SJSA1 (cell line): ENCODE measurements at regions not wholly inside any gene's neighbourhood (a gene's known extent, or its start where the extent isn't known, plus 50 kb on each side); places are given as distances from the start of the nearest gene placed in this dataset.
"Not testable (repeated sequence)": the region's sequence is repeated elsewhere in the genome, so short reads cannot be mapped to it uniquely, and the experiment has no call there.

ENCODE experiments used
- DNase-seq, 2 experiments: peaks; one replicate each; pipeline ENCODE4 v3.0.0-alpha.2; 2015 to 2020; ENCODE audit warnings: low spot score in 2 of 2, low read depth in 1 of 2
- H3K27ac ChIP-seq: fragments of 250-450 bp; sonication (Bioruptor Pico); 2 replicates; pipeline ENCODE4 v1.5.1; 2020; ENCODE audit warnings: mild to moderate bottlenecking, moderate library complexity
- H3K27me3 ChIP-seq: fragments of 250-450 bp; sonication (Bioruptor Pico); replicated peaks from 2 replicates; pipeline ENCODE4 v1.5.1; 2020; ENCODE audit warnings: mild to moderate bottlenecking, moderate library complexity
- H3K36me3 ChIP-seq: fragments of 250-450 bp; sonication (Bioruptor Pico); 2 replicates; pipeline ENCODE4 v1.5.1; 2020; ENCODE audit warnings: mild to moderate bottlenecking
- H3K4me1 ChIP-seq: fragments of 250-450 bp; sonication (Bioruptor Pico); replicated peaks from 2 replicates; pipeline ENCODE4 v1.6.1; 2021; ENCODE audit warnings: mild to moderate bottlenecking
- H3K4me3 ChIP-seq: fragments of 250-450 bp; sonication (Bioruptor Pico); 2 replicates; pipeline ENCODE4 v1.5.1; 2020; ENCODE audit warnings: mild to moderate bottlenecking
- H3K9me3 ChIP-seq: fragments of 250-450 bp; sonication (Bioruptor Pico); replicated peaks from 2 replicates; pipeline ENCODE4 v1.5.1; 2020; ENCODE audit warnings: mild to moderate bottlenecking

DNA sequence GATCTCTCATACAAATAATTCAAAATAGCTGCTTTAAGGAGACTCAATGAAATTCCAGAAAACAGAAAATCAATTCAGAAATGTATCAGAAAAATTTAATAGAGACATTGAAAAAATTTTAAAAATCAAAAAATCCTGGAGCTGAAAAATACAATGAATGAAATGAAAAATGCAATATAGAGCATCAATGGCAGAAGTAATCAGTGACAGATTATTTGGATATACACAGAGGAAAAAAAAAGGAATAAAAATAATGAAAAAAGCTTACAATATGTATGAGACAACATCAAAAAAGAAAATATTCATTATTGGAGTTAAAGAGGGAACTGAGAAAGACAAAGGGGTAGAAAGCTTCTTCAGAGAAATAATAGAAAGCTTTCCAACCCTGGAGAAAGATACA is 122.9 kb upstream of the KLF14 start:
- peaks cover 50% of the 10 kb centered on the region for H3K36me3 ChIP-seq
- DNase-seq = no peak
- H3K4me3 ChIP-seq = no peak overlapping the region
- H3K4me1 ChIP-seq = peaks cover 20% of the 10 kb centered on the region
- no peak overlapping the region for H3K27ac ChIP-seq
- no peaks in the 10 kb centered on the region for H3K9me3 ChIP-seq
- H3K27me3 ChIP-seq = no peaks in the 10 kb centered on the region

DNA sequence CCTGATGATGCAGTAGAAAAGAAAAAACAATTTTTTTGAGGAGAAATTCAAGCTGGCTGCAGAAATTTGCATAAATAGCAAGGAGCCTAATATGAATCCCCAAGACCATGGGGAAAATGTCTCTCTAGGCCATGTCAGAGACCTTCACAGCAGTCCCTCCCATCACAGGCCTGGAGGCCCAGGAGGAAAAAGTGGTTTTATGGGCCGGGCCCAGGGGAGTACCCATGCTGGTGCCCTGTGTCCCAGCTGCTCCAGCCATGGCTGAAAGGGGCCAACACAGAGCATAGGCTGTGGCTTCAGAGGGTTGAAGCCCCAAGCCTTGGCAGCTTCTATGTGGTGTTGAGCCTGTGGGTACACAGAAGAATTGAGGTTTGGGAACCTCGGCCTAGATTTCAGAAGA is 126.8 kb upstream of the KLF14 start:
- not testable (repeated sequence) for H3K27me3 ChIP-seq, H3K4me1 ChIP-seq, H3K4me3 ChIP-seq, H3K9me3 ChIP-seq, DNase-seq, H3K27ac ChIP-seq
- peaks cover 58% of the 10 kb centered on the region for H3K36me3 ChIP-seq

DNA sequence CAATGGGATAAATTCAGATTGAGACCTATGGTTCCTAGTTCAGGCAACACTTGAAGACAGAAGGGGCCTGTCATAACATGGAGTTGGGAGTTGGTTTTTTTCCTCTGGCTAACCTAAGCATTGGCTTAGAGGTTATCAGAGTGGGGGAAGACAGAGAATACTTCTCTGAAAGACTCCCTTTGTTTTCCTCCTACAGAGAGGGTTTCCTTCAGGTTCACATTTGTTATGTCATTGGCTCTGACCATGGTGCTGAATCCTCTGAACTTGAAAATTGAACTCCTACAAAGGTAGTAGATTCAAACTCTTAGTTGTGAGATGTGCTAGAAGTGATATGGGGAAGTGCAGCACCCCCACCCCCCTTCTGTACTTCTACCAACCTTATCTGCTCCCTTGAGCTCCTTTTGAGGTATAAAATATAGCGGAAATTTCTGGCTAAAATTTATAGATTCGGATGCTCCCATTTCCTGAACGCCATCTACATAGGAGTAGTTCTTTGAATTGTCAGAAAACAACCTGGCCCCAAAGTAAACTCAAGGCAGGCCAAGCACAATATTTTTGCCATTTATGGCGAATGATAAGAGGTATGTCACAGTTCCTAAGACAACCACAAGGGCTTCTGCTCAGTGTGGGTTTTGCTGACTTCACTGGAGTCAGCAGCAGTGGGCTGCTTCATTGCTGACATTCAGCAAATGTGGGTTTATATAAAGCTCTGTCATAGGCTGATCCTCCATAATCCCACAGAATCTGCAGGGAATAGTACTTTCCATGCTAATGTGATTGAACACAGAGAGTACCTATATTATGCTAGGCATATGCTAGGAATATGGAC is 131.6 kb upstream of the KLF14 start:
- Histone ChIP-seq H3K27me3 (no peaks in the 10 kb centered on the region), H3K27ac (no peak overlapping the region), H3K4me1 (no peaks in the 10 kb centered on the region), H3K36me3 (peaks cover 64% of the 10 kb centered on the region), H3K4me3 (no peak overlapping the region), H3K9me3 (no peaks in the 10 kb centered on the region; the same call in 1 of the 2 replicates)
- DNase-seq = no peak

DNA sequence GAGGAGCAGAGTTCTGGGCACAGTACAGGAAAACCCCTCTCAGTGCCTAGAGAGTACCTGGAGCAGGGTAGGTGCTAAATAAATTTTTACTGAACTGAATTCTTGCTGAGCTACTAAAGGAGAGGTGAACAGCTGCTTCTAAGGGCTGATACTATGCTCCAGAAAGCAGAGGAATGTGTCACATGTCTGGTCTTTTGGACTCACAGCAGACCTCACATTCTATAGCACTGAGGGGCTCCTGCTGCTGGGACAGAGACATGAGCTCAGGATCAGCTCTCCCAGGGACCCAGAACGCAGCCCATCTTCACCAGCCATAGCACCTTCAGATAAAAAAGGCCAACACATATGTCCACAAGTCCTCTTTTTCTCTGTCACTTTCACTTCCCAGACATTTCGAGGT is 133.0 kb upstream of the KLF14 start:
- Histone ChIP-seq H3K4me1 (no peaks in the 10 kb centered on the region), H3K36me3 (peaks cover 58% of the 10 kb centered on the region), H3K27ac (no peak overlapping the region), H3K27me3 (no peaks in the 10 kb centered on the region), H3K4me3 (no peak overlapping the region), H3K9me3 (no peaks in the 10 kb centered on the region; the same call in 1 of the 2 replicates)
- DNase-seq = no peak

DNA sequence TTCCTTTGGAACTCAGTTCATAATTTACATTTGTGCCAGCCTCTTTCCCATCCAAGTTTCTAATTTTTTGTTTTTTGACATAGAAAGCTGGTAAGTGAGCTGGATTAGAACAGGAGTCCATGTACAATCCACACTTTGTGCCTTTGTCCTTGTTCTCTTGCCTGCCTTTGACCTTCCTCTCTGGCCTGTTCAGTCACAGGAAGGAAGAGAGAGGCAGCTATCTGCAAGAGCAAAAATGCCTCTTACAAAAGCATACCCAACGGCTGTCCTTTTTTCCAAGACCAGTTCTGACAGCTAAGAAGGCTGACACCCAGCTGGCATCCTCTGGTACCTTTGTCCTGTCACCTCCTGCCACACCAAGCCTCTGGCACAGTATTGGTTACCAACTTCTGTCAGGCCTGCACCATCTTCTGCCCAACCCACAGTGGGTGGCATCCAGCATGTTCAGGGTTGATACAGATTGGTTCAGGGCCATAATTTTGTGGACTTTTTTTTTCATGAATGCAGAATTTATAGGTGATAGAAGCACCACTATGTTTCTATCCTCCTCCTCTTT is 133.7 kb upstream of the KLF14 start:
- no peak overlapping the region for H3K27ac ChIP-seq
- peaks cover 63% of the 10 kb centered on the region for H3K36me3 ChIP-seq

DNA sequence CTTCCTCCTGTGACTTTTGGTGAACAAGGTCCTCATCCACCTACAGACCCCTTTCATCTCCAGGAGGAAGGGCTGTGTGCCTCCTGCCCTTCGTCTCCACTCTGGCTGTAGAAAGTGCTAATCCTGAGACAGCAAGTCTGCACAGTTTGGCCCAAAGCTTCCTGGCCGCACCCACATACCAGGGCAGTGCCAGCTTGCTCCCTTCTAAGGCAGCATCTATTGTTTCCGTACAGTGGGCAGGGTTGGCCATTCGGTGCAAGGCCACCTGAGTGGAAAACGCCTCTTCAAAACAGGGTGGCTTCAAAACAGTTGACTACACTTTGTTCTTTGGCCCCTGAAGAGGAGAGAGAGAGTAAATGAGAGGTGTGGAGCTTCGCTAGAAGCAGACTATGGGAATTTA is 134.1 kb upstream of the KLF14 start:
- Histone ChIP-seq H3K27me3 (no peaks in the 10 kb centered on the region), H3K4me3 (no peak overlapping the region), H3K9me3 (no peaks in the 10 kb centered on the region; the same call in 1 of the 2 replicates), H3K4me1 (no peaks in the 10 kb centered on the region), H3K27ac (no peak overlapping the region), H3K36me3 (peaks cover 68% of the 10 kb centered on the region)
- no peak for DNase-seq

More for the DNA sequence above, 133.7 kb upstream of the KLF14 start:
- no peaks in the 10 kb centered on the region for H3K4me1 ChIP-seq
- no peak for DNase-seq
- H3K27me3 ChIP-seq = no peaks in the 10 kb centered on the region
- H3K9me3 ChIP-seq = no peaks in the 10 kb centered on the region; the same call in 1 of the 2 replicates
- no peak overlapping the region for H3K4me3 ChIP-seq

DNA sequence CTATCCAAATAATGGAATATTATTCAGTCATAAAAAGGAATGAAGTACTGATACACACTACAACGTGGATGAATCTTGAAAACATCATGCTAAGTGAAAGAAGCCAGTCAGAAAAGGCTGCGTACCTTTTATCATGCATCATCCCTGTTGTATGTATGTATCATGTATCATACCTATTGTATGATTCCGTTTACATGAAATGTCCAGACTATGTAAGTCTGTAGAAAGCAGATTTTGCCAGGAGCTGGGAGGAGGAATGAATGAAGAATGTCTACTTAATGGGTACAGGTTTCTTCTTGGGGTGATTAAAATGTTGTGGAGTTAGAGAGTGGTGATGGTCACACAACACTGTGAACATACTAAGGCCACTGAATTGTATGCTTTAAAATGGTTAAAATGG is 135.9 kb upstream of the KLF14 start:
- Histone ChIP-seq H3K27me3 (no peaks in the 10 kb centered on the region), H3K9me3 (no peaks in the 10 kb centered on the region; the same call in 1 of the 2 replicates), H3K27ac (no peak overlapping the region), H3K36me3 (peaks cover 76% of the 10 kb centered on the region), H3K4me3 (no peak overlapping the region), H3K4me1 (no peaks in the 10 kb centered on the region)
- no peak for DNase-seq

DNA sequence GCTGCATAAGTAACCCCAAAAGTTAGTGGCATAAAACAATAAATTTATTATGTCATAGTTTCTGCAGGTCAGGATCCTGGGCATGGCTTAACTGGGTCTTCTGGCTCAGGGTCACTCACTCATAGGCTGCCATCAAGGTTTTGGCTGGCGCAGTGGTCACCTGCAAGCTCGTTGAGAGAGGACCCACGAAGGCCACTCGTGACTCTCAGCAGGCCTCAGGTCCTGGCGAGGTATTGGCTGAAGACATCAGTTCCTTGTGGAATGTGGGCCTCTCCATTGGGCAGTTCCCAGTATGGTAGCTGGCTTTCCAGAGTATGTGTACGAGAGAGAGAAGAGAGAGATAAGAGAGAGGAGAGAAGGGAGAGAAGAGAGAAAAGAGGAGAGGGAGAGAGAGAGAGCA is 138.3 kb upstream of the KLF14 start:
- Histone ChIP-seq H3K27me3 (no peaks in the 10 kb centered on the region), H3K27ac (no peak overlapping the region), H3K4me3 (no peak overlapping the region), H3K9me3 (no peaks in the 10 kb centered on the region), H3K4me1 (no peaks in the 10 kb centered on the region), H3K36me3 (peaks cover 75% of the 10 kb centered on the region)
- DNase-seq = no peak

DNA sequence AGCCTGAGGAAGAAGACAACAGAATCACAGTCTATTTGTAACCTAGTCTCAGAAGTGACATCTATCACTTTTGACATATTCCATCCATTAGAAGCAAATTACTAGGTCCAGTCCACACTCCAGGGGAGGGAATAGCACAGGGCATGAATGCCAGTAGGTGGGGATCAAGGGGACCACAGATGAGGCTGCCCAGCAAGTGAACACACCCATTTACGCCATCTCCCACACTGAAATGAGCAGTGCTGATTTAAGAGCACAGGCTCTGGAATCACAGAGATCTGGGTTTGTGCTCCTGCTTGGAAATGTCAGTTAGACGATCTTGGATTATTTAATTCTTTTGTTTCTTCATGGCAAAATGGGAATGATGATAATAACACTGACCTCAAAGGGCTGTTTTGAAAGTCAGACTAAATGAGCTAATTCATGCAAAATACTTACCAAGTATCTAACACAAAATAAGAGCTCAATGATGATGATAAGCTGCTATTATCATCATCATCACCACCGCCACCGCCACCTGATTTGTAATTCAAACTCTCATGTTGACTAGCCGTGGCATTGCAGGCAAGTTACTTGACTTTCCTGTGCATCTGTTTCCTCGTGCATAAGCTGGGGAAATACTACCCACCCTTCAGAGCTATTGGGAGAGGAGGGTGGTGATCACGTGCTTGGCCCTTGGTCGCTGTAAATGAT is 138.9 kb upstream of the KLF14 start:
- Histone ChIP-seq H3K4me1 (no peaks in the 10 kb centered on the region), H3K4me3 (no peak overlapping the region), H3K9me3 (no peaks in the 10 kb centered on the region), H3K27me3 (no peaks in the 10 kb centered on the region), H3K27ac (no peak overlapping the region), H3K36me3 (peaks cover 76% of the 10 kb centered on the region)
- no peak for DNase-seq

DNA sequence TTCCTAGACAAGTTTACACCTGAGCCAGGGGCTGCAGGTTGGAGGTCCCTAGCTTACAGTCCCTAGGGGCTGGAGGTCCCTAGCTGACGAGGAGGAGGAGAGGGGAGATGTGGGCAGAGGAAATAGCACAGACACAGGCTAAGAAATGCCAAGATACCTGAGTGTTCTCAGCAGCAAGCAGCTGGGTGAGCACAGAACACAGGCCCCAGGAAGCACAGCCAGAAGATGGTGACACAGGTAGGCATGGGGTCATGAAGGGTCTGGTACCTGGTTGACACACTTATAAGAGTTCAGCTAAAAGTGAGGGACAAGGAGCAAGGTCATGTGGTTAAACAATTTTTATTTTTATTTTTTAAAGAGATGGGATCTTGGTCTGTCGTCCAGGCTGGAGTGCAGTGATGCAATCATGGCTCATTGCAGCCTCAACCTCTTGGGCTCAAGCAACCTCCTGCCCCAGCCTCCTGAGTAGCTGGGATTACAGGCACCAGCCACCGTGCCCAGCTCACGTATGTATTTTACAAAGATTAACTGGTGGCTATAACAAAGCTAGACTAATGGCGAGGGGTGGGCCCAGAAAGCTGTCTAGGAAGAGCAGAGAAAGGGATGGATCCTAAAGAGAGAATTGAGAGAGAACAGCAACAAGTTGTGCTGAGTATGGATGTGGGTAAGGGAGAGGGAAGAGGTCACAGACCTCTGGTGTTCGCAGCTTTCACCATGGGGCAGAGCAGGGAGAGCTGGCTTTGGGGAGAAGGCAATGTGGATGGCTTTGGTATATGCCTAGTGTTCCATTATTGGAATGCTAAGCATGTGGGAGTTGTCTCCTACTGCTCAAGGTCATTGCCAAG is 140.3 kb upstream of the KLF14 start:
- H3K36me3 ChIP-seq = peaks cover 83% of the 10 kb centered on the region
- H3K4me3 ChIP-seq = no peak overlapping the region
- no peak overlapping the region for H3K27ac ChIP-seq
- no peaks in the 10 kb centered on the region for H3K9me3 ChIP-seq
- DNase-seq = no peak
- peaks cover 8% of the 10 kb centered on the region for H3K4me1 ChIP-seq
- H3K27me3 ChIP-seq = no peaks in the 10 kb centered on the region

DNA sequence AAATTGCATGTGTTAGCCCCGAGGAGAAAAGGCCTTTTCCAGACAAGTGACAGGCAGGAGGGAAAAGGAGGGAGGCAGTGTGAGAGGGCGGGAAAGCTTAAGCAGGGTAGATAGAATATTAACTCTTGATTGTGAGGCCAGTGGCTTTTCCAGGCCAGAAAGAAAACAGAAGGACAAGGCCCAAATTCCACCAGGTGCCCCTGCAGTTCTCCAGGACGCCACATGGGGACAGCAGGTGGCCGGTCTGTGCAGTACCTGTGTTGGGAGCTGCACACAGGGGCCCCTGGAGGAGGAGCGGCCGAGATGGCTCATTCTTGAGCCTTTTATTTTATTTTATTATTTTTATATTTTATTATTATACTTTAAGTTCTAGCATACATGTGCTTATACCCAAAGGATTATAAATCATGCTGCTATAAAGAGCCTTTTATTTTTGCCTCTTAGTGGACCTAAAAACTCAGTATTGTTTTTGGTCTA is 141.3 kb upstream of the KLF14 start:
- no peaks in the 10 kb centered on the region for H3K27me3 ChIP-seq
- peaks cover 12% of the 10 kb centered on the region for H3K4me1 ChIP-seq
- H3K27ac ChIP-seq = no peak overlapping the region
- peaks cover 80% of the 10 kb centered on the region for H3K36me3 ChIP-seq
- H3K4me3 ChIP-seq = no peak overlapping the region
- no peaks in the 10 kb centered on the region for H3K9me3 ChIP-seq
- DNase-seq = no peak

DNA sequence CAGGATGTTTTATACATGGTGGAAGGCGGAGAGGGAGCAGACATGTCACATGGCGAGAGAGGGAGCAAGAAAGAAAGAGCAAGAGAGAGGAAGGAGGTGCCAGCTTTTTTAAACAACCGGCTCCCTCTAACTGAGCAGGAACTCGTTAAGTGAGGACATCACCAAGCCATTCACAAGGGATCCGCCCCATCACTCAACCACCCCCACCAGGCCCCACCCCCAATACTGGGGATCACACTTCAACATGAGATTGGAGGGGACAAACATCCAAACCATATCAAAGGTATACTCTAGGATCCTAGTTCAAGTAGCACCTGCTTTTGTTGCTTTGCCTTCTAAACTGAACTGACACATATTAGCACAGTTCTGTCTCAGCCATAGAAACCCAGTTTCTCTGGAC is 141.9 kb upstream of the KLF14 start:
- H3K36me3 ChIP-seq = peaks cover 80% of the 10 kb centered on the region
- H3K4me1 ChIP-seq = peaks cover 12% of the 10 kb centered on the region
- H3K9me3 ChIP-seq = no peaks in the 10 kb centered on the region
- no peak overlapping the region for H3K27ac ChIP-seq
- DNase-seq = no peak
- H3K4me3 ChIP-seq = no peak overlapping the region
- H3K27me3 ChIP-seq = no peaks in the 10 kb centered on the region

DNA sequence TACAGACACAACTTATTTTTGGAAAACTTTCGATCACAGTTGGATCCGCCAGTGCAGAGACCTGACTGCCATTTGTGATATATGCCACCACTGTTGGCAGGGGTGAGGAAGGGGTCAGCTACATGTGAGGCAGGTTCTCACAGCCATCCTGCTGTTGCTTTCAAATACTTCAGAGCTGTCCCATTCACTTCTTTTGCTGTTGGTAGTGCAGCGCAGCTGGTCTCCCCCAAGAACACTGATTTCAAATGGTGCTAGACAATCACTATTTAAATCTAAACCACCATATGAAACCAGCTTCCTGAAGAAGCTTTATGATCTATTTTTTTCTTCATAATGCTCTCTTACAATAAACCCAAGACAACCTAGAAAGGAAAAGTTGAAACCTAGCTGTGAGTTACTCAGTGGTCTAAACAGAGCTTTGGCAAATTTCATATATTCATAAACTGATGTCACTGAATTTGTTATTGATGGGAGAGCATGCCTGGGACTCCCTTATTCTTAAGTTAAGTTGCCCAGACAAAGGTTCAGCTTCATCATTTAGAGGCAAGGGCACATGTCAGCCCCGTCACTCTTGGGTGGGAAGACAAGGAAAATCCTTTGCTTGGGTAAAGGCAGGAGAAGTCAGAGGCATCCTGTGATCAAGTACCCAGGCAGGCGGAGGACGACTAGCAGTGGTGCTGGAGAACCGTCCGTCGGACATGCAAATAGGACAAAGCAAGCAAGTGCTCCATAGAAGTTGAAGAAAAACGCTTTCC is 143.4 kb upstream of the KLF14 start:
- Histone ChIP-seq H3K9me3 (no peaks in the 10 kb centered on the region), H3K27ac (no peak overlapping the region), H3K4me3 (no peak overlapping the region), H3K4me1 (peaks cover 12% of the 10 kb centered on the region), H3K27me3 (no peaks in the 10 kb centered on the region), H3K36me3 (peaks cover 89% of the 10 kb centered on the region)
- DNase-seq = no peak
